Fibroblast of skin of back (primary cell): ENCODE measurements at regions not wholly inside any gene's neighbourhood (a gene's known extent, or its start where the extent isn't known, plus 50 kb on each side); places are given as distances from the start of the nearest gene placed in this dataset.
A peak's percentile ranks its signal among the peaks of the same experiment; 100 is the strongest.

Experiments
- DNase-seq: peaks from one replicate; pipeline ENCODE4 v3.0.0-alpha.2; 2013

DNA sequence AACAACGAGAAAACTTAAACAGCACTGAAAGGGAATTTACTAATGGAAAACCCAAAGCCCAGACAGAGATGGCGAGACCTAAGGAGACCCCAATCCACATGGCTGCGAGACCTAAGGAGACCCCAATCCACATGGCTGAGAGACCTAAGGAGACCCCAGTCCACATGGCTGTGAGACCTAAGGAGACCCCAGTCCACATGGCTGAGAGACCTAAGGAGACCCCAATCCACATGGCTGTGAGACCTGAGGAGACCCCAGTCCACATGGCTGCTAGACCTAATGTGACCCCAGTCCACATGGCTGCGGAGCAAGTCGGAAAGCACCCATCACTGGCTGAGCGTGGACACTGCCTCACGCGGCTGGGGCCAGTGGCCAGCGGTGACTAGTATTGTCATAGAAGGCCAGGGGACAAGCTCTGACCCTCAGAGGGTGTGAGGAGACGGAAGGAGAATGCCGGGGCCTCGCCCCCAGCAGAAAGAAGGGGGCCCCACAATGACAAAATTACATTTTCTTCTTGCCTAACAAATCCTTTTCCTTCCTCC lies 241.8 kb downstream of the C16orf95 start:
- no peak for DNase-seq

DNA sequence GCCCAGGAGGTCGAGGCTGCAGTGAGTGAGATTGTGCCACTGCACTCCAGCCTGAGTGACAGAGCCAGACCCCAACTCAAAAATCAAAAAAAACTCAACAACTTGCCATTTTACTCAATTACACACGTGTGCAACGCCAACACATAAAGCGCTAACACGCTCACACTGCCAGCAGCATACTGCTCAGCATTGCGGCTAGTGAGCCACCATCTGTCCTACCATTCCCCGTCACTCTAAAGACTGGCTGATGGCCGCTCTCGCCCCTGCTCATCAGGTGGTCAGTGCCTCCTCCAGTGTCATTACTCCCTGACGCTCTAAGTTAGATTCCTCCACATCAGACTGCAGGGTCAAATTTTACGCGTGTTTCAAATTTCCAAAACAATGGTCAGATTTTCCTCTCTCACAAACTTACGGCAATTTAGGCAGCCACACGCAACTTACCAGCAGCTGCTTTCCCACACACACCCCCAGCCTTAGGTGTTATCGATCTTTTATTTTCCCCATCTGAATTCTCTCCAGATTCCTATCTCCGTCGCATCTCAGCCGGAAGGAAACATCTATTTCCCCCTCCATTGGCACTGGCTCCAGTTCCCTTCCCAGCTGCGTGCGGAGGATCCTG lies 240.8 kb downstream of the C16orf95 start:
- DNase-seq = no peak

DNA sequence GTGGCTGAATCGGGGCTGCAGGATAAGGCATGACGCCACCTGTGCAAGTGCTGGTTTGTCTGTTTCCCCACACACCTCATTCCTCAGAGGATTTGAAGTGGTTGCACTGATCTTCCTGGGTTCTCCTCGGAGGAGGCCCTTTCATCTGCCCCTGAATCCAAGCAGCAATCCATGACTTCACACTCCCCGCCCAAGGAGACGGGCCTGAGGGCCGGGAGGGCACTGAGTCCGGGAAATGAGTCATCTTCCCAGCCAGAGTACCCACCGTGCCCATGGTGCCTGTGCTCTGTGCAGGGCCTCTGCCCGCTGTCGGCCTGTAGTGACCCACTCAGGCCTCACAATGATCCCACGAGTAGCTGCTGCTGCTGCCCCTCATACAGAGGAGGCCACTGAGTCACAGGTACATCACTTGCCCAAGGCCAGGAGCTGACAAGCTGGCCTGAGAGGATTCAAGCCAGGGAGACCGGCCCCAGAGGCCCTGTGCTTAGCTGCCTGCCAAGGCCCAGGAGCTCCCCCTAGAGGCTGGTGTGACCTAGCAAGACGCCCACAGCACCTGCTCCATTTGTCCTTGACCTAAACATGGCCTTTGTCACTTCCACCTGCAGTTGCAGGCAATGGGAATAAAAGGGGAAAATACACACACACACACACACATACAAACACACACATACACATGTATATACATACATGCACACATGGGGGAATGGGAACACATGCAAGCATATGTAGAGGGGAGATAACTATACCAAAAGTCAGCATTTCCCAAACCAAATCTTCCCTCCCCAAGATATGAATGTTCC lies 240.0 kb downstream of the C16orf95 start:
- DNase-seq = peak; percentile 43

DNA sequence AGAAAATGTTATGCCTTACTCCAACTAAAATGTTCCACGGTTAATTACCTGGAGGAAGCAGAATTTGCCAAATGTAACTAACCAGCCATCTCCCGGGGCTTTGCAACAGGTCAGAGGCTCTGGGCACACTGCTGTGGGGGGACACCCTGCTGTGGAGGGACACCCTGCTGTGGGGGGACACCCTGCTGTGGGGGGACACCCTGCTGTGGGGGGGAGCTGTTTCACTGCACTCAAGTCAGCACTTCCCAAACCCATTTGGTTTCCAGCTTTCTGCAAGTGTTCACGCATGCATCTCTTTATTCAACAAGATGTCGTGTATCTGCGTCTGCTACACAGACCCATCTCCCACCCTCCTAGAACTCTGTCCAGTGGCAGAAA lies 239.5 kb downstream of the C16orf95 start:
- DNase-seq = no peak

DNA sequence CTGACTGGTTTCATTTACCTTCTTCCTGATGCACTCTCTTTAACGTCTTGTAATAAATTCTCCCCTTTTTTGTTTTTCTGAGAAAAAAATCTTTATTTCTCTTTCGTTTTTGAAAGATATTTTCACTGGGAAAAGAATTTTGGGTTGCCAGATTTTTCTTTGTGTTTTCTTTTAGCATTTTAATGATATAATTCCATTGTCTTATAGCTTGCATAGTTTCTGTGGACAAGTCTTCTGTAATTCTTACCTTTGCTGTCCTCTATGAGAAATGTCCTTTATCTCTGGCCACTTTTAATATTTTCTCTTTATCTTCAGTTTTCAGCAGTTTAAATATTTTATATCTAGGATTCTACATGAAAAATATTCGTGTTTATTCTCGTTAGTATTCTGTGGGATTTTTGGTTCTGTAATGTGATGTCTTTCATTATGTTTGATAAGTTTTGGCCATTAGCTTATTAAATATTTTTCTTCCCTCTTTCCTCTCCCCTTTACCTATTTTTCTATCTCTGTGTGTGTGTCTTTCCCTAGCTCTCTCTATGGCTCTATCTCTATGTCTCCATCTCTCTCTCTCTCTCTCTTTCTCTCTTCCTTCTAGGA lies 236.5 kb downstream of the C16orf95 start:
- DNase-seq = no peak

DNA sequence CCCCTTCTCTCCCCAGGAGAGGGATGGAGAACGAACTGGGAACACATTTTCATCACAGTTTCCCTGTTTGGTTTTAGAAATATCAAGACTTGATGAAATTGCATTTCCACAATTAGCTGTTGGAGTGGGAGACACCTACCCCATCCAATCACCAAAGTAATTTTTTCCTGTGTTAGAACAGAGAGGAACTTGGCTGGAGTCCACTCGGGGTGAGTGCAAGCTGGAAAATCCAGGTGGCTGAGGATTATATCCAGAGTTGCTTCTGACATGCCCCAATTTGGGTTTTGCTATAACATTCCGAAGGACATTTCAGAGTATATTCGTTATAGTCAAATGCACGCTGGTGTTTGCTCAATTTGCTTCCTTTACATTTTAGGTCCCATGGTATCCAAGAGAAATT lies 231.8 kb downstream of the C16orf95 start:
- DNase-seq = no peak

DNA sequence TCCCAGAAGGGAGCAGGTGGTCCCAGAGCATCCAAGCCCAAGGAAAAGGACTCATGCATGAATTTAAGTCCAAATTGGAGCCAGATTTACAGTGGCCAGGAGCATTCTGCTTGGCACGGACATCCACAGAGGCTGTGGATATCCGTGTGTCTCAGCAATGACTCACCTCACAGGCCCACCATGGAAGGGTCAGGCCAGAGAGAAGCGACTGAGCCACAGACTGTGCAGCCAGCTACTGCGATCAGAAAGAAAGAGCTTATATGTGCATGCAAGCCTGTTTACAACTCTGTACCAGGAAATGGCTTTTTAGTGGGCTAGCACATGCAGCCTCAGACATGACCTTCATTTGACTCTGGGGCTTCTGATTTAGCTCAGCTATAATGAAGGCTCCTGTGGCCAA lies 231.0 kb downstream of the C16orf95 start:
- peak; percentile 65 for DNase-seq

DNA sequence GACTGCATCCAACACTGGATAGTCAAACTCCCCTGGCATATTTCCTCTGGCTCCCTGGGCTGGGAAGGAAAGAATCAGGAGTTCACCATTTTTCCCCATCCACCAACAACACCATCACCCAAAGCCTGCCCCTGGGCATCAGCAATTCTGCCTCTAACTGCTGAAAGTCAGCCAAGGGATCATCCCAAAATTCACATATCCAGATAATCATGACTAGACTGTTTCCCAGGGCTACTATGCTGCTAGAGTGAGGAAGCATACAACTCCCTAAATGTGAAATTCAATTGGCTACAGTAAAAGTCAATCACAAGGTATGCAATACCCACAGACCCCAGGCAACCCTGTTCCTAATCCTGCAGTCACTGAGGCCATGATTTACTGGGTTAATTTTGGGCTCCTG lies 230.6 kb downstream of the C16orf95 start:
- DNase-seq = peak; percentile 61

DNA sequence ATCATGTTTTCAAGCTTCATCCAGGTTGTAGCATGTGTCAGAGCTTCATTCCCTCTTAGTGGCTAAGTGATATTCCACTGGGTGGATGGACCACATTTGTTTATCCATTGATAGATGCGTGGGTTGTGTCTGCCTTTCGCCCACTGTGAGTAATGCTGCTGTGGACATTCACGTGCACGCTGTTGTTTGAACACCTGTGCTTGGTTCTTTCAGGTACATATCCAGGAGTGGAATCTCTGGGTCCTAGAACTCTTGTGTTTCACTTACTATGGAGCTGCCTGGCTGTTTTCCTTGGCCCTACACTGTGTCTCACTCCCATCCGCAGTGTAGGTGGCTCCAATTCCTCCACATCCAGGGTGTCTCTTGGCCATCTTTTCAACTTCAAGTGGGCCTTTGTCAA lies 224.2 kb downstream of the C16orf95 start:
- no peak for DNase-seq

DNA sequence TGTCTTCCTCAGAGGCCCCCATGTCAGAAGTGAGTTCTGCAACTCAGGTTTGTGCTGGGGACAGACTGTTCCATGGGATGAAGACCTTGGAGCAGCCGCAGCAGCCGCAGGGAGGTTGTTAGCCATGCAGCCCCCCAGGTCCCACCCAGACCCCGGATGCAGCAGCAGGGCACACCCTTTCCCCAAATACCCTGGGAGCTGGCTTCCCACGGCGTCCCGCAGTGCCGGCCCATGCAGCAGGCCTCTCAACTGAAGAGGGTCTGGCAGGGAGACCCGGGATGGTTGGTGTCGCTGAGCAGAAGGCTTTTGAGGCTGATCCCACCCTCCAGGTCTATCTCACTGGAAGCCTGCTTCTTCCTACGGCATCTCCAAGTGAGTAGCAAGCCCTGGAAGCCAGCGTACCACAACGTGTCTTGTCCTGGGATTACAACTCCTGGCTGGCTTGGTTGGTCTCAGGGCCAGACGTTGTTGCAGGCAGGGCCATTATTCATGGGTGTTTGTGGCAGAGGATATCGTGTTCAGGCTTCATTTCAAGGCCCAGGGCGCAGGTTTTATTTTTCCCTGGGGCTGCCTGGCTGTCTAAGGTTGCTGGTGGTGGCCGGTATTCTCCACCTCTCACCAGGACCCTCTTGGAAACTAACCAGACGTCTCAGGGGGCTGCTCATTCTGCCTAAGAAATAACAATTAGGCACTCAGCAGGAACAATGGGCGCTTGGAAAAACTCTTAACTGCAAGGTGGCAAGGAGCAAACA lies 223.2 kb downstream of the C16orf95 start:
- DNase-seq = no peak

DNA sequence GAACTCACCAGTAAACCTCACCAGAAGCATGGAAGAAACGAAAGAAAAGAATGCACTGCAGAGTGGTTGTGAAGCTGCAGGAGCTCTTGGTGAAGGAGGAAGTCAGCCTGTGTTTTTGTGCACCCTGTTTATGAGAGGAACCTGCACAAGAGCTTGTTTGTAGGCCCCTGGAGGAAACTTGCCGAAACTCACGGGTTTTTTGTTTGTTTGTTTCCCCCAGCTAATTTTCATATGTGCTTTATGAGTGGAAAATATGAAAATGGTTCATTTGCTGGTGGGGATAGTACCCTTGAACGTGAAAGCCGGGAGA lies 222.7 kb downstream of the C16orf95 start:
- no peak for DNase-seq

DNA sequence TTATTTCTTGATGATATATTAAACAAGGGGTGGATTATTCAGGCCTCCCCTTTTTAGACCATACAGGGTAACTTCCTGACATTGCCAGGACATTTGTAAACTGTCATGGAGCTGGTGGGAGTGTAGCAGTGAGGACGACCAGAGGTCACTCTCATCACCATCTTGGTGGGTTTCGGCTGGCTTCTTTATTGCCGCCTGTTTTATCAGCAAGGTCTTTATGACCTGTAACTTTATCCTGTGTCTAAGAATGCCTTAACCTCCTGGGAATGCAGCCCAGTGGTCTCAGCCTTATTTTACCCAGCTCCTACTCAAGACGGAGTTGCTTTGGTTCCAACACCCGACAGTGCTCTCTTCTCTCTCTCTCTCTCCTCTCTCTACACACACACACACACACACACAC lies 221.9 kb downstream of the C16orf95 start:
- DNase-seq = no peak

DNA sequence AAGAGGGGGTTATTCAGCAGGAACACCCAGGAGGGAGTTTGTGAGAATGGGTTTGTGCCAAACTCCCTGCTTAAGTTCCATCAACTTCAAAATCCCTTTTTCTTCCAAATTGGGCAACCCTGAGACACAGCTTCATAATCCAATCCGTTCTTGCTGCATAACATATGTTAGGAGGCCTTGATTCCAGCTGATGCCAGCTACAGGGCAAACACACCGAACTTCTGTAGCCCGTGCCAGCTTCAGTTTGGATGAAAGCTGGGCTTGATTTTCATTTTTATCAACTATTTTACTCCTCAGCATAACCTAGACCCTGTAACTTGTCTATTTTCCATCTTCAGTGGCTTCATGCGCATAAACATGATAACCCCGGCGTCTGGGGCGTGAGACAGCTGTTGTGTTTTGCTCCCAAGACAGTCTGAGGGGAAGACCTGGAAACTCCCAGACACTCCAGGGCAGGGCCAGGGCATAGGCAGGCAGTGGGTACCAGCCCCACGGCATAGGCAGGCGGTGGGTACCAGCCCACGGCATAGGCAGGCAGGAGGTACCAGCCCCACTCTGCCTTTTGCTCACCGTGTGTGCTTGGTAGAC lies 220.4 kb downstream of the C16orf95 start:
- no peak for DNase-seq

DNA sequence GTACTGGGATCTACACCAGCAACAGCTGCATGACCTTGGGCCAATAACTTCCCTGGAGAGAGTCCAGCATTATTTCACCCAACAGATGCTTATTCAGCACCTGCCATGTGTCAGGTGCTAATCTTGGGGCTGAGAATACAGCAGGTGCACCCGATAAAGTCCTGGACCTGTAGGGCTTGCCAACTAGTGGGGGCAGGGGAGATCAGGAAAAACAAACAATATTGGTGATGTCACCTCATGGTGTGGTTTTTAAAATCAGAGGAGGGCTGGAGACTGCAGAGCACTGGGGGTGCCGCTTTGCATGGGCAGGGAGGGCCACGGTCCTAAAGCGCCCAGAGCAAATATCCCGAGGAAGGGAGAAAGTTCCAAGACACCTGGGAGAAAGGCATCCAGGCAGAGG lies 218.8 kb downstream of the C16orf95 start:
- DNase-seq = no peak

DNA sequence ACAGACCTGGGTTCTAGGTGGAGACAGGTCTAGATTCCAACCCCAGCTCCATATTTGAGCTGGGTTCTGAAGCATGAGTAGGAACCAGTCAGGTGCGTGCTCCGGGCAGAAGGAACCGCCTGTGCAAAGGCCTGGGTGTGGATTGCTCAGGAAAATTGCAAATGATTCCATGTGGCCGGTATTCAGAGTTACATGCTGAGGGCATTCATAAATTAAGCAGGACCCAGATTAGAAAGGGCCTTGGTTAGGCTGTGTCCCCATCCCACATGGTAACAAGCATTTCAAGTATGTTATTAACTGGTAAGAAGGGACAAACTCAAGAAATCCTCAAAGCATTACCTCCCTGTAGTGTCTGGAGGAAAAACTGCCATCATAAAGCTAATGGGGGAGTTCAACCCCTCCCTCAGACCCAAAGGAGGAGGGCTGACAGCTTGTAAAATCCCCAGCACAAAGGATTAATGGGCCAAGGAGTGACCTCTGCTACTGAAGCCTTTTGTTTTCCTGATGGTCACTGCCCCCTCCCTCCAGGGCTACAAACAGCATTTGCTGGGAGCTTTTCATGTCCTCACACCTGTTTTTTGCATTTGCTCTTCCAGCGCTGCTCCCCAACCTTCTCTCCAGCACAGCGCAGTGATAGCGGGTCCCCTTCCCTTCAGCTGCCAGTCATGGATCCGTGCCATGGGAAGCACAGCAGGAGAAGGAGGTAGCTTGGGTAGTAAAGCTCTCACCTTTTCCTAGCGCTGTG lies 218.0 kb downstream of the C16orf95 start:
- DNase-seq = no peak

DNA sequence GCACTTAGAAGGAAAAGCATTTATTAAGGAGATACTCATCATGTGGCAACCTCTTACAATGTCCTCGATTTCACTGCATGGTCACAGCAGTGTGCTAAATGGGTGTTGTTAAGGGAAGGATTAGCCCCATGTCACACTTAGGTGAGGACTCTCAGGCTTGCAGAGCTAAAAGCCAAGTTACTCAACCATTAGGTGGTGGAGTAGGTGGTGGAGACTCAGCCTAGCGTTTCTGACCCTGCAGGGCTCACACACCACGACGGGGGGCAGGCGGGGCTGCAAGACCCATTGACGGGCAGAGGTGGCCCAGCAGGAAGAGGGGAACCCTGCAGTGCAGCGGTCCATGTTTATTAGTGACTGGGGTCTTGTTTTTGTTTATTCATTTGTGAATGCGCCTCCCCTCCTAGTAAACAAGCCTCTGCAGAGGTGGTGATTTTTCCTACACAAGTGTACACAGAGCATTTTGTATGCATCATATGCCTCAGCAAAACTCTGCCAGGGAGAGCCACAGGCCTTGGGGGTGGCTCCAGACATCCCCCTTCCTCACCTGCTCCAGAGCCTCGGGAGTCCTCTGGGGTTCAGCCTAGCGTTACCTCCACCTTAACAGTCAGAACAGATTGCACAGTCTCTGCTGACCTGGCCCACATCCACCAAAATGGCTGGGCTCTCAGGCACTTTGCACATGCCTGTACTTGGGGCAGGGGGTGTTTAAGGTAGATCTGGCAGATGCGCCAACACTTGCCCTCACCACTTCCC lies 216.7 kb downstream of the C16orf95 start:
- DNase-seq = no peak

DNA sequence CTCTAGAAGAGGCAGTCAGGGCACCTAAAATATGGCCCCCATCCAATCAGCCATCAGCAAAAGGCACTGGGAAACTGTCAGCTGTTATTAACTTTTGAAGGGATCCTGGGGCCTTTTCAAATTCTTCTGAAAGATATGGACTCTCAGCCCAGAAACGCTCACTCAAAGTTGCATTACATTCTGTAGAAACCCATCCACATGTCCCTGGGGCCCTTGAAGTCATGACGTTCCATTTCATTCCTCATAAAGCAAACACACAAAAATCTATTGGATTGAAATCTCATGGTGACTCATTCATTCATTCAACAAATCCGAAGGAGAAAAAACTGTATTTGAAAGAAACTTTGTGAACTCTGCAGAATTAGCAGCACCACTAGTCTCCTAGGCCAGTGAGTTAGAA lies 215.3 kb downstream of the C16orf95 start:
- peak; percentile 98 for DNase-seq

DNA sequence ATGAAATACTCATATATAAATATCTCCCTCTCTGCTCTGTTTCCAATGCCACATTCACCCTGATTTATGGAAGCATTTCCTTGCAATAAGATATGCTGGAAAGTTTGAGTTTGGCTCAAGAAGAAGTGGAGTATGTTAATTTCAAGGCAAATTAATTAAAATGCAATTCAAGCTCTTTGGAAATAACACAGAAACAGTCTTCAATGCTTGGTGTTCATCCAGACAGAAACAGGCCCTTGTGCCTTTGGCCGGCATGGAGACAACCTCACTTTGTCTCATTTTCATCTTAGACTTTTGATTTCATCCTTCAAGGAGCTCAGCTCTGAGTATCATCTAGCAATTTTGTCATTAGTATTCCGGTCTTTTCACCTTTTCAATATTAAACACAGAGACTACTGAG lies 210.0 kb downstream of the C16orf95 start:
- no peak for DNase-seq

DNA sequence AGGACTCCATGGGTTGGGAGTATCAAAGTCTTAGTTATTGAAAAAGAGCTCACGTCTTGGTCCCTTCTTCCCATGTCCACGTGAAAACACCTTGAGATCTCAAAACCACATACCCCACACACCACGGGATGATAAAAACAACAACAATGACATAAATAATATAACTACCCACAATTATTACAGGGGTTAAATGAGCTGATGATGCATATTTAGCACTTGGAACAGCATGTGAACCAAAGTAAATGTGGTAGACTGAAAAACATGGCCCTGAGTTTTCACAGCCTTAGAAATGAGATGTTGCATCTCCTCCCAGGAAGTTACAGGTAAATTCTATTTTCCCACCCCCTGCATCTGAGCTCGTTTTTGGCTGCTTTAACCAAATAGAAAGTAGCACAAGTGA lies 208.9 kb downstream of the C16orf95 start:
- DNase-seq = no peak

DNA sequence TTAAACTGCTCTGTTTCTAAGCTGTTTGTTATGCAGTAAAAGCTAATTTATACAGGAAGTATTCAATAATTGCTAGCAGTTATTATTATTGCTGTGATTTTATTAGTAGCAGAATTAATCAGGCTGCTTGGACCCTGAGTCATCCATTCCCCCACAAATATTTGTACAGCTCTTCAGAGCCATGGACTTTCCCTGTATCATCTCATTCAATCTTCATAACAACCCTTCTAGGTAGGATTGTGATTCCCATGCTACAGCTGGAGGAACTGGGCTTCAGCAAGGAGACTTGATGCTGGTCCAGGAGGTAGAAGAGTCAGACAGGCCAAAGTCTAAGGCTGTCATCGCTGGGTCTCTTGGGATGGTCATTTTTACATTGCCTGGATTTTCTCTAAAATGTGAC lies 208.3 kb downstream of the C16orf95 start:
- DNase-seq = peak; percentile 51

DNA sequence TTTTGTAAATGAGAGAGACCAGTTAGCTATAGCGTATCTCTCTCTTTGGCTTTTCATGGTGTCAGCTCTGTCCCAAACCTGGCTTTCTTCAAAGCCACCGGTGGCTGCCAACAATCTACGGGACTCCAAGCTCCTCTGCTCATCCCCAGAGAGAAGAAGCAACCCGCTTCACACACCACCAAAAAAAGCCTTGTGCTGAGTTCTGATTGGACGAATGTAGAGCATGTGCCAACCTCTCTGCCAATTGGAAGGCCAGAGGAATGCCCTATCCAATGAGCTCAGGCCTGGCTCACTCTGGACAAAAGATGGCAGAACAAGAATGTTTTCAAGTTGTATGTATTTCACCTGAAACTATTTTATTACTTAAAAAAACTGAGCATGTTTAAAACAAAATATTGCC lies 202.4 kb downstream of the C16orf95 start:
- no peak for DNase-seq
